NCI-H2029 (cell line): ENCODE measurements at regions not wholly inside any gene's neighbourhood (a gene's known extent, or its start where the extent isn't known, plus 50 kb on each side); places are given as distances from the start of the nearest gene placed in this dataset.
"Not testable (repeated sequence)": the region's sequence is repeated elsewhere in the genome, so short reads cannot be mapped to it uniquely, and the experiment has no call there.

ENCODE experiments used
- DNase-seq: peaks from one replicate; lab custom pipeline; 2025; lab: John Stamatoyannopoulos, UW

GRCh38 chr3:106348139-106348690, 479.4 kb upstream of the CBLB start:
- no peak for DNase-seq

DNA sequence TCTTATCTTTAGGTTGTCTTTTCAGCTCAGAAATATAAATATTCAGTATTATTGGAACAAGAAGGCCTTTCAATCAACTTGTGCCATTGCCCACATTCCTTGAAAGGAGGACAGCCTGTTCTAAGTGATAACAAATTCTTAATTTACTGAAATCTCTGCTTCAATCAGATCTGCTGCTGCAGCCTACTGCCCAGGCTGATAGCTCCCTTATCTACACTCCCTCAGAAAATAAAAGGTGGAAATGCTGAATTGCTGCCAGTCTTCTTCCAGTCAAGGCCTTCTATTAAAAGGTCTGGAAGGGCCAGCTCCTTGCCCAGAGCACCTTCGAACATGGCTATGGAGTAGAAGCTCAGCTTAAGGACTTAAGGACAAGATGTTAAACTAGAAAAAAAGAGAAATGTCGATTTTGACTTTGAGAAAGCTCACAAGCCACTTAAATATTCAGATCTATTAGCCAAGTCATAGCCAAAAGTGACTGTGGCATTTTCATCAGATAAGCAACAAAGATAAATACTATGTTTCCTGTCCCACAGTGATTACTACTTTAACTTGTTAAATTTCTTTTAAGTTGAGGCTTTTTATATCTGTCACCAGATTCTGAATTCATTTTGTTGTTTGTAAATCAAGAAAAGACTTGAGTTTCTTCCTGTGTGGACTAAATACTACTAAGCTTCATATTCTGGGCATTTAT, 480.5 kb upstream of the CBLB start:
- DNase-seq: no peak

DNA sequence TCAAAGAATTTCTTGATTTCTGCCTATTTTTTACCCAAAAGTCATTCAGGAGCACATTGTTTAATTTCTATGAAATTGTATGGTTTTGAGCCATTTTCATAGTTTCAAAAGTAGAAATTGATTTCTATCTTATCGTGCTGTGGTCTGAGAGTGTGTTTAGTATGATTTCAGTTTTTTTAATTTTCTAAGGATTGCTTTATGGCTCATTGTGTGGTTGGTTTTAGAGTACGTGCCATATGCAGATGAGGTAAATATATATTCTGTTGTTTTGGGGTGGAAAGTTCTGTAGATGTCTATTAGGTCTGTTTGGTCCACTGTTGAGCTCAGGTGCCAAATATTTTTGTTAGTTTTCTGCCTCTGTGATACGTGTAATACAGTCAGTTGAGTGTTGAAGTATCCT, 487.1 kb upstream of the CBLB start:
- DNase-seq: no peak

DNA sequence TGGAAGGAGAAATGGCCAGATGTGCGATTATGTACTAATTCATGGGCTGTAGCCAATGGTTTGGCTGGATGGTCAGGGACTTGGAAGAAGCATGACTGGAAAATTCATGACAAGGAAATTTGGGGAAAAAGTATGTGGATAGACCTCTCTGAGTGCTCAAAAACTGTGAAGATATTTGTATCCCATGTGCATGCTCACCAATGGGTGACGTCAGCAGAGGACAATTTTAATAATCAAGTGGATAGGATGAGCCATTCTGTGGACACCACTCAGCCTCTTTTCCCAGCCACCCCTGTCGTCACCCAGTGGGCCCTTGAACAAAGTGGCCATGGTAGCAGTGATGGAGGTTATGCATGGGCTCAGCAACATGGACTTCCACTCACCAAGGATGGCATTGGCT, 490.9 kb upstream of the CBLB start:
- no peak for DNase-seq

- not testable (repeated sequence) for DNase-seq
Observed at GRCh38 chr3:106360901-106361300, 492.1 kb upstream of the CBLB start.

- no peak for DNase-seq
Observed at GRCh38 chr3:106364477-106364876, 495.7 kb upstream of the CBLB start.

DNA sequence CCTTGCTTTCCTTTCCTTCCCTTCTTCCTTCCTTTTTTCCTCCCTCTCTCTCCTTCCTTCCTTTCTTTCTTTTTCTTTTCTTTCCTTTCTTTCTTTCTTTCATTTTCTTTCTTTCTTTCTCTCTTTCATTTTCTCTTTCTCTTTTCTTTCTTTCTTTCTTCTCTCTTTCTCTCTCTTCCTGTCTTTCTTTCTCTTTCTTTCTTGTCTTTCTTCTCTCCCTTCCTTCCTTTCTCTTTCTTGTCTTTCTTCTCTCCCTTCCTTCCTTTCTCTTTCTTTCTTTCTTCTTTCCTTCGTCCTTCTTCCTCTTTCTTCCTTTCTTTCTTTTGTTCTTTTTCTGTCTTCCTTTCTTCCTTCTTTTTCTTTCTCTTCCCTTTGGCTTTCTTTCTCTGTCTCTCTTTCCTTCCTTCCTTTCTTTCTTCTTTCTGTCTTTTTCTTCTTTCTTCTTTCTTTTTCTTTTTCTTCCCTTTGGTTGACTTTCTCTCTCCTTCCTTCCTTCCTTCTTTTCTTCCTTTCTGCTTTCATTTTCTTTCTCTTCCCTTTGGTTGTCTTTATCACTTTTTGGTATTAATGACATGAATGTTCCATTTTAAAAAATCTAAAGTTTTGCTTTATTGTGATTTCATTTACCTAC, 496.4 kb upstream of the CBLB start:
- DNase-seq: no peak

DNA sequence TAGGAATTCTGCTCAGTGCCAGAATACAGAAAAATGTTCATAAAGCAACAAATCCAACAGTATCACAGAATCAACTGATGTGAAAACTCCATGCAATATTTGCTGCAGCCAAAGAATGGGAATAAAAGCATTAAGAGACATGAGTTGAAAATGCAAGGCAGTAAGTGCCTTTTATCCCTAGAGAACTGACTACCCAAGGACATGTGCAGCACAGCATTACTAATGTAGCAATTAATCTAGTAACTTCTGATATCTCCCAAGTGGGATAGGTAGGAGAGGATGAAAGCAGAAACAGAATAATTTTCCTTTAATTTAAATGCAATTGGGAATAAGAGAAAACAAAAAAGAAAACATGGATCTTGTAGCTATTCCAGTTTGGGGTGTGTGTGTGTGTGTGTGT, 497.5 kb upstream of the CBLB start:
- DNase-seq: no peak

- no peak for DNase-seq
Observed at GRCh38 chr3:106367496-106367895, 498.7 kb upstream of the CBLB start.

DNA sequence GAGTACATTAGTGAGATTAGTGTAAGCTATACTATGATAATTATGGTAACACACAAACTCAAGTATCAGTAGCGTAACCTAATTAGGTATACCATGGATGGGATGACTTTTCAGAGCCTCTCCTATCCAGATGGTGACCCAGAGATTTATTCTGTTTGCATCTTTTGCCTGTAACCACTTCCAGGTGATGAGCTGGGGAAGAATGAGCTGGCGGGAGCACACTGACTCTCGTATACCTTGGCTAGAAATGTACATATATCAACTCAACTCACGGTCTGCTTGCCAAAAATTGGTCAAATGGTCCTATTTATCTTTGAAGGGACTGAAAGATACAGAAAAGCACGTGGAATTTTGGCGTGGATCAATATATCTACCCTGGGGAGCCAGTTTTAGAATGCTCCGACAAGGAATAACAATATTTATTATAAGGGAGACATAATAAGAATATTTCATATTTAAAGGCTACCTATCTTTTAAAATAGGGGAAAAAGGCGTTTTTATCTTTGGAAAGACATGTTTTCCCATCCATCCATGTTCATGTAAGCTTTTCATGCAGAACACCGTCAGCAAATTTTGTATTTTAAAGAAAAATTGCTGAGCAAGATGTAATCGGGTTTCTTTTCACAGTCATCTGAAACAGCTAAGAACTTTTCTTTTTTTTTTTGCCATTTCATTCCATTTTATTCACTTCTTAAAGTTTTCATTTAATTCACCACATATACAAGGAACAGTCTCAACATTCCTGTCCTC, 502.6 kb upstream of the CBLB start:
- DNase-seq: no peak

DNA sequence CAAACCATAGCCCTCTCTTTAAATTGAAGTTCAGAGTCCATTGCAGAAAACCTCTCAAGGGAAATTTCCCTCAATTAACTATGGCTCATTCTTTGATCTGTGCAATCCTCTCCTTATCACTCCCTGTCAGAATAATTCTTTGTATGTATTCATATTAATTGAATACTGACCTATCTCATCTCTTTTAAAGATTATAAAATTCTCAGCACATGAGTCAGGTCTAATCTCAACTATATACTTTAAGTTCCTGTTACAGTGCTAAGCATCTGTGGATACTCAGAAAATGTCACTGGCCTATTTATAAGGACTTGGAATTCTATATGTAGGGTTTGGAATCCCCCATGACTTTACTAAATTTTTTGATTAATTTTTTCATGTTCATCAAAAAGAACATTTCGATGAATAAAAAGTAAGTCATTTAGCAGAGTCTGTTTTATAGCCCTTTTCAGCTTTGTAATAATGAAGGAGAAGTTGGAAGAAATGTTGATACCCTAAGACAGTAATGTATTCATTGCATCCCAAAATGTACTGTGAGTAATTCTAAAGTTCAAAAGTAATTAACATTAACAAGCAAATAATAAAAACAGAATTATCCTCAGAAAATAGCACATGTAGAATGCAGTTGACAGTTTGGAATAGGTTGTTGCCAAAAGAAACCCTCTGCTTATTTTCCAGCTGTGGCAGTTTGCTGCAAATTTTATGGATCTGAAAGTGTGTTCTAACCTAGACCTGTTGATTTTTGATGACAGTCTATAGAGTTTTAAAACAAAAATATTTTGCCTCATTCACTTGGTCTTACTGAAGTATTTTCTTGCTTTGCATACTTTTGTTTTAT, 503.4 kb upstream of the CBLB start:
- no peak for DNase-seq

GRCh38 chr3:106372806-106373190, 504.0 kb upstream of the CBLB start:
- DNase-seq: no peak

DNA sequence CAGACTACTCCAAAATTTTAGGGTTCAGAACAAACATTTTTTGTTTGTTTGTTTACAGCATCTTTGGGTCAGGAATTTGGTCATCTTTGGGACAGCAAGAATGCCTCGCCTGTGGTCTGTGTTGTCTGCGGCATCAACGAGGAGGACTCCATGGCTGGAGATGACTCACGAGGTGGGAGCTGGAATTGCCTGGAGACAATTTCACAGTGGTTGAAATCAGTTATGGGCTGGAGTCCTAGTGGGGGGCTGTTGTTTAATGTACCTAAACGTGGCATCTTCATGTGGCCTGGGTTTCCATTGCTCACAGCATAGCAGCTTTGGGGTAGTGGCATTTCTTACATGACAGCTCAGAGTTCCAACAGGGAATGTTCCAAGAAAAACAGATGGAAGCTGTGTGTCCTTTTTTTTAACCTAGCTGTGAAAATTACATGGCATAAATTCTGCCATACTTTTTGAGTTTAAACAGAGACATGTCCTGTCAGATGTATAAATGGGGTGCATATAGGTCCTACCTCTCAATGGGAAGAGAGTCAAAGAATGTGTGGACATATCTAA, 507.3 kb upstream of the CBLB start:
- no peak for DNase-seq

DNA sequence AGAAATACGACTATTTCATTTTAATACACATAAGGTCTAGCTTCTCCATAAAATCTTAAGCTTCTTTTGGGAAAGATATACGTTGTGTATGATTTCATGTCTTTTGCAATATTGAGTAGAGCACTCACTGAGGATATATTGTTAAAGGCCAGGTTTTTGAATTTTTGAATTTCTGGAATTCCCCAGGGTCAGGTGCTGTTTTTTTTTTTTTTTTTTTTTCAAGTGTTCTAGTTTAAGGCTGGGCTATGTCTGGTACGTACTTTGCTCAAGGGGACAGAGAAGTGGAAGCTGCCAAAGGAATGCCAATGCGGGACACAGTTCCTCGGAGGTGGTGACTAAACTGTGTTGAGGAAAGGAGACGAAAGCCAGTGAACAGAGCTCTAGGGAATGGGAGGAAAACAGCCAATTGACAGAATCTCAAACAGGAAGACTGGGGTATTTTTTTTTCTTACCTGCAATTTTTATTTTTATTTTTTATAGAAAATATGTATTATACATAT, 510.5 kb upstream of the CBLB start:
- no peak for DNase-seq

DNA sequence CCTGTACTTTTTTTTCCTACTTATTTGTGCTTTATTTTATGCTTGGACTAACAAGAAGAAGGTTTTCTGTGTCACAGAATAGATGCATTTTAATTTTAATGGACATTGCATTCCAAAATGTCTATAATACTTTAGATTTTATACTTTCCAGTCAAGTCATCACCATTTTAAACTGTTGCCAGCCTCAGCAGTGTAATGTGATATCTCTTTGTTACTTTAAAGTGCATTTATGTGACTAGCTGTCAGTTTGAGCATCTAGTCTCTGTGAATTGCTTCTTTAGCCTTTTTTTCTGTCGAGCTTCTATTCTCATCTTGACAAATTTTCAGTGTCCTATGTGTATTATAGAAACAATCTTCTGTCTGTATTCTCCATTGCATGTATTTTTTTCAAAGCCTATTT, 511.4 kb upstream of the CBLB start:
- no peak for DNase-seq

- no peak for DNase-seq
Observed at GRCh38 chr3:106381286-106381938, 512.6 kb upstream of the CBLB start.

- no peak for DNase-seq
Observed at GRCh38 chr3:106381939-106382335, 513.1 kb upstream of the CBLB start.

DNA sequence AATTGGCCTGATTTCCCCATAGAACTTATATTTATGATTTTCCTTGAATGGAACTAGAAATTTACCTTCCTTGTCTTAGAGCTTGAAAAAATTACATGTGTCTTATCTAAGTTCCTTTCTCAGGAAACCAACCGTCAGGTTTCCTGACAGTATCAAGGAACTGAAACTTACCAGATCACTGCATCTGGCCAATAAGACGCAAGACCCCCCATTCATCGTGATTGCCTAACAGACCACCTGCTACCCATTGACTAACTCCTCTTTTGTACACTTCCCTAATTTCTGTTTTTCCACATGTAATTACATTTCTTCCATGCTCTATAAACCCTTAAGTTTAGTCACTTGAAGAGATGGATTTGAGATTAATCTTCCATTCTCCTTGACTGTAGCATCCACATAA, 517.2 kb upstream of the CBLB start:
- no peak for DNase-seq

DNA sequence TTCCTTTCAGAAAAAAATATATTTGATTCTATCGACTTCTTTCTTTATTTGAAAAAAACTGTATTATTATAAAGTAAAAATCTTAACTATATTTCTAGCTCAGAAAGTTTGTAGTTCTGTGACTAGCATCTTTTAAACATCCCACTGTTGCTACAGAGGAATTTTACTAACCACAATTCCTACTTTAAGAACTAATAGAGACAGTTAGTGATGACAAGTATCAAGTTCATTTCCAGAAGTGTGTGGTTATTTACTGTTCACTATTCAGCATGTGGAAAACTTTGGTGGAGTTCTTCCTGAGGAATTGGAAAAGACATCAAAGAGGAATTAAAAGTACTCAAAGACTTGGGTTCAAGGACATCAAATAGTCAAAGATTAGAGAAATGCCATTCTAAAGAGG, 524.1 kb upstream of the CBLB start:
- no peak for DNase-seq

- DNase-seq: no peak
Observed at GRCh38 chr3:106397006-106397405, 528.2 kb upstream of the CBLB start.
